ENCODE measurements at regions not wholly inside any gene's neighbourhood (a gene's known extent, or its start where the extent isn't known, plus 50 kb on each side); places are given as distances from the start of the nearest gene placed in this dataset.

DNA sequence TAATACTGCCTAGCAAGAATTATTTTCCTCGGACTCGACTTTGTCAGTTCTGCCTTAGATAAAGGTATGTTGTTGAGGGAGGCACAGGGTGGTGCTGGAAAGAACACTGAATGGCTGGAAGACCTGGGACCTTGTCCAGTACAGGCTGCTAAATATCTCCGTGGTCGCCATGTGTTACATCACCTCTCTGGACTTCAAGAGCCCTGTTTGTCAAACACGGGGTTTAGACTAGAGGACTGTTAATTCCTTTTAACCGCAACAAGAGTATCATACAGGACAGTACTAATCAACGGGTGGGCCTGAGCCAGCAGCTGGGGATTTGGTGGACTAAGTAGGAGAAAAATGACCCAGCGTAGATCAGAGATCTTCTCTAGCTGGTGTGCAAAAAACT is 476.3 kb downstream of the LRIG3 start:
- Mint-ChIP-seq H3K4me1 (ENCODE audit: unreplicated experiment) (no peaks in the 10 kb centered on the region), H3K9me3 (ENCODE audit: unreplicated experiment) (no peaks in the 10 kb centered on the region), H3K27ac (ENCODE audit: unreplicated experiment) (no peak overlapping the region), H3K36me3 (ENCODE audit: unreplicated experiment) (no peaks in the 10 kb centered on the region), H3K4me3 (ENCODE audit: unreplicated experiment) (no peak overlapping the region), H3K27me3 (ENCODE audit: unreplicated experiment) (no peaks in the 10 kb centered on the region)
- no peak for DNase-seq (ENCODE audit: extremely low spot score, unreplicated experiment)
- no peak for TF ChIP-seq CTCF (IDR thresholded peaks at IDR 0.05)

DNA sequence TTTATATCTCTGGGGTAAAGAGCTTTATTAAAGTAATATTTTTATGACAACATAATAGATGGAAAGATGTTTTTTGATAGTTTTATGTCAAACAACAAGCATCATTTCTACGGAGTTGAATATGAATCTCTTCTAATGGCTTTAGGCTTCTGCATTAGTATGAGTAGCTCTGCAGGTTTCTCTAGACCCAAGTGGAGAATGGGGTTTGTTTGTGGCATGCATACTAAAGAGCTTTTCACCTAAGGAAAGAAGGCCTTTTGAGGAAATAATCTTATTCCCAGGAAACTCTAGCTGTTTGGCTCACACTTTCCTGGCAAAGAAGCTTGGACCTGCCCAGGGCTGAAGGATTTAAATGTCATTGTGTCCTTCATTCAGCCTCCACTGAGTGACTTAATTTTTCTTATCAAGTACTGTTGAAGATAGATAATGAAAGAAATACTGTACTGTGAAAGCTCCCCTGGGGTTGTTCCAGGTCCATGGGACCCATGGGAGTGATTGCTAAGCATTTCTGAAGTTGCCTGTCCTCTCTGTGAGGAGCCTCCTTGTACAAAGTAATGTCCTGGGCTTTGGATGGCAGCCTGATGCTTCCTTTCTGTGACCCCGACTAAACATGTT is 469.3 kb downstream of the LRIG3 start:
- Mint-ChIP-seq H3K9me3 (ENCODE audit: unreplicated experiment) (no peaks in the 10 kb centered on the region), H3K4me1 (ENCODE audit: unreplicated experiment) (peaks cover 16% of the 10 kb centered on the region), H3K27me3 (ENCODE audit: unreplicated experiment) (no peaks in the 10 kb centered on the region), H3K27ac (ENCODE audit: unreplicated experiment) (no peak overlapping the region), H3K36me3 (ENCODE audit: unreplicated experiment) (no peaks in the 10 kb centered on the region), H3K4me3 (ENCODE audit: unreplicated experiment) (no peak overlapping the region)
- TF ChIP-seq CTCF (IDR thresholded peaks at IDR 0.05), result no peak
- no peak for DNase-seq (ENCODE audit: extremely low spot score, unreplicated experiment)

DNA sequence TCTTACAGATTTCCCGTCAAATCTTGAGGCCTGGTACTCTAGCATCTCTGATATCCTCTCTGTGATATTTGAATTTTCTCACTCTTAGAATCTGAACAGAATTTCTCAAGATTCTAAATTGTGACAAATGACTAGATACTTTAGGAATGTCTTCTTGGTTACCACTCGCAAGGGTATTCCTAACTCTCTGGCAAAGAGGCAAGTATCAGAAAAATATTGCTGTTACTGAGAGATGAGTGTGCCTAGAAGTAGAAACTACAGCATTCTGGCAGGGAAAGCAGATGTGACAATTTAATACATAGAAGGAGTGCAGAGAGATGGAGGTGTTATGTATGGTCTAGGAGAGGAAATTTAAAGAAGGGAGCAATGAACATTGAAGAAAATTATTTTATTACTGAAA is 467.8 kb downstream of the LRIG3 start:
- Mint-ChIP-seq H3K27me3 (ENCODE audit: unreplicated experiment) (no peaks in the 10 kb centered on the region), H3K27ac (ENCODE audit: unreplicated experiment) (no peak overlapping the region), H3K4me1 (ENCODE audit: unreplicated experiment) (peaks cover 16% of the 10 kb centered on the region)

GRCh38 chr12:58453306-58453705 is 467.0 kb downstream of the LRIG3 start:
- Mint-ChIP-seq H3K36me3 (ENCODE audit: unreplicated experiment) (no peaks in the 10 kb centered on the region), H3K4me3 (ENCODE audit: unreplicated experiment) (no peak overlapping the region), H3K27ac (ENCODE audit: unreplicated experiment) (no peak overlapping the region), H3K9me3 (ENCODE audit: unreplicated experiment) (no peaks in the 10 kb centered on the region), H3K27me3 (ENCODE audit: unreplicated experiment) (no peaks in the 10 kb centered on the region), H3K4me1 (ENCODE audit: unreplicated experiment) (peaks cover 16% of the 10 kb centered on the region)
- no peak for TF ChIP-seq CTCF (IDR thresholded peaks at IDR 0.05)
- no peak for DNase-seq (ENCODE audit: extremely low spot score, unreplicated experiment)

More for the DNA sequence above, 467.8 kb downstream of the LRIG3 start:
- no peaks in the 10 kb centered on the region for H3K36me3 Mint-ChIP-seq (ENCODE audit: unreplicated experiment)
- no peak for DNase-seq (ENCODE audit: extremely low spot score, unreplicated experiment)
- no peaks in the 10 kb centered on the region for H3K9me3 Mint-ChIP-seq (ENCODE audit: unreplicated experiment)
- no peak for TF ChIP-seq CTCF (IDR thresholded peaks at IDR 0.05)
- H3K4me3 Mint-ChIP-seq (ENCODE audit: unreplicated experiment), result no peak overlapping the region

GRCh38 chr12:58455136-58455535 is 465.2 kb downstream of the LRIG3 start:
- Mint-ChIP-seq H3K36me3 (ENCODE audit: unreplicated experiment) (no peaks in the 10 kb centered on the region), H3K4me1 (ENCODE audit: unreplicated experiment) (peaks cover 29% of the 10 kb centered on the region), H3K9me3 (ENCODE audit: unreplicated experiment) (no peaks in the 10 kb centered on the region), H3K27me3 (ENCODE audit: unreplicated experiment) (no peaks in the 10 kb centered on the region), H3K4me3 (ENCODE audit: unreplicated experiment) (no peak overlapping the region), H3K27ac (ENCODE audit: unreplicated experiment) (peak overlapping the region; percentile 4)
- TF ChIP-seq CTCF (IDR thresholded peaks at IDR 0.05), result no peak
- DNase-seq (ENCODE audit: extremely low spot score, unreplicated experiment), result no peak

Measured in osteocyte (in vitro differentiated cells).